AG08395 (cell line): ENCODE measurements at regions not wholly inside any gene's neighbourhood (a gene's known extent, or its start where the extent isn't known, plus 50 kb on each side); places are given as distances from the start of the nearest gene placed in this dataset.
A peak's percentile ranks its signal among the peaks of the same experiment; 100 is the strongest.

Experiments
- DNase-seq: peaks from one replicate; pipeline ENCODE4 v3.0.0; 2012; ENCODE audit warnings: mixed read lengths, low spot score

GRCh38 chr4:137676357-137676998 is 144.2 kb upstream of the PCDH18 start:
- no peak for DNase-seq

- DNase-seq: peak; percentile 31
These were observed 141.8 kb upstream of the PCDH18 start for GRCh38 chr4:137674066-137674465.

DNA sequence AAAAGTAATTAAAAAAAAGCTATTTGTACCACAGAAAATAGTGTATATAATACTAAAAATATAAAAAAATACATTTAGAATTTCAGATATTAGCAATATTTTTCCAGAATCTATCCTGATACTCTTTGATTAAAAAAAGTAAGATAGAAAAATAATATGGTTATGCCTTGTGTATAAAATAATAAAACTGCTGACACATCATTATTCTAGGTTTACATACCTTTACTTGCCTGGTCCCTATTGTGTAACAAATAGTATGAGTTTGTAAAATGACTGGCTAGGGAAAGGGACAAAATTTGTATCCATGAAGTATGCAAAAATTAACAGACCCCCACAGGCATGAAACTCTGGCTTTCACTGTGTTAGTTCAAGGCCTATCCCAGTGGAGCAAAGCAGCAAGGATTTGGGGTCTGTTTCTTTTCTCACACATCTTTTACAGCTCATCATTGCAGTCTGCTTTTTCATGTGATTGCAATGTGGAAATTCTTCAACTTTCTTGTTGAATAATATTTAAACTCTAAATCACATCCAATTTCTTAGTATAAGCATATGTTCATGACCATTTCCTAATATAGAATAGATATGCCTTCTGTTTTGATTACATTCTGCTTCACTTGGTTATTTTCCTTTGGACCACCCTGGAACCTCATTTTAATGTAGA is 136.7 kb upstream of the PCDH18 start:
- no peak for DNase-seq

DNA sequence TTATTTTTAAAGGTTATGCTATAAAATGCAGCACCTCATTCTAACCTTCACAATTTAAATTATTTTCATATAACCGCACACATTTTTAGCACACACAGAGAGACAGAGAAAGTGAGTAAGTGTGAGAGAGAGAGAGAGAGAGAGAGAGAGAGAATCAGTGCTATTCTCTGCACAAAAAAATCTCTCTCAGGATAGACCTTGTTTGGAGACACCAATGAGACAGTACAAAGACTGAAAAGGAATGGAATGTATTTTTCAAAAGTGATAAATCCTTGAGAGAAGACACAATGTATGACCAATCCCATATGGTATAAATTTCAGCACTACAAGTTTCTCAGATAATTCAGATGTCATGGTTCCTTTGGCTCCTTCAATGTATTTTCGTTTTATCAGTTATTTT is 132.1 kb upstream of the PCDH18 start:
- DNase-seq: peak; percentile 56

DNA sequence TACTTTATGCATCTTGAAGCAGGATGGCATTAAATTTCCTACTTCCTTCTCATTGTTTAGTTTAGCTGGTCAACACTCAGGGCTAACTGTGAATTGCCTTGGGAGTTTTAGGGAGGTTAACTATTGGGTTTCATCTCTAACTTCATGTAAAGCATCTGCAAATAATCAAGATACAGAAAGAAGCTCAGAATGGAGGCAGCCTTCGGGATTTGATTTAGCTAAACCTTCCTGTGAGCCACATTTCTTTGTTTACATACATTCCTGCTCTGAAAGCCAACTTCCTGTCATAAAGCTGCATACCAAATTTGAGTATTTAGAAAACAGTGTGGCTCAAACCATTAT is 131.7 kb upstream of the PCDH18 start:
- peak; percentile 52 for DNase-seq

DNA sequence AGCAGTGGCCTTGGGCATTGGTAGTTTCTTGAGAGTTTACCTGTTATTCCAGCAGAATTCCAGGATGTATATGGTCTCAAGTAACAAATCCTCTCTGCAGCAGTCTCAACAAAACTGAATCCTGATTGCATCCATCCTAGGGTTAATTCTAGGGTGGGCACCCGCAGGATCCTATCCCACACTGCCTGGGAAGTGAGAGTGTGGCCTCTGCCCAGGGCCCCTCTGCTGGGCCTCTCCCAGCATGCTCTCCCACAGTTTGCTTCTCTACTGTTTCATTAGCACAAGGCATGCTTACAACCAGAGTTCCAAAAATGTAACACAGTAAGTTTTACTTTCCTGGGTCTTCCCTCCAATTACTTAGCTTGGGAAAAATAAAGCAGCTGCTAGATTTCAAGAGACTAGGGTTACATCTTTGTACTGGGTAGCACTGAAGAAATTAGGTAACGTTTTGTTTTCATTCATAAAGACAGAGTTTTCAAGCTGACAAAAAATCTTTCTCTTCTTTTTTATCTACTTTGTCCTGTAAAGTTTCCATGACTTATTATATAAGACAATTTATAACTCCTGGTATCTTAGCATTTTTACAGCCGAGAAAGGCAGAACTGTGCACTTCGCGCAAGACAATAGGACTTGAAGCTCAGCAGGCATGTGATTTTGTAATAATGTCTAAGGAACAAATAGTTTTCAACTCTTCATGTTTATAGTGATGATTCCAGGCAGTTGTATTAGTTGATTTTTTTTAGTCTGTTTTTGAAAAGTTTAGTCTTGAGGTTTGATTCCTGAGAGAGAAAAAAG is 131.2 kb upstream of the PCDH18 start:
- DNase-seq: no peak

GRCh38 chr4:137661693-137662092 is 129.4 kb upstream of the PCDH18 start:
- DNase-seq: no peak

- no peak for DNase-seq
These were observed 127.9 kb upstream of the PCDH18 start for GRCh38 chr4:137660211-137660610.

DNA sequence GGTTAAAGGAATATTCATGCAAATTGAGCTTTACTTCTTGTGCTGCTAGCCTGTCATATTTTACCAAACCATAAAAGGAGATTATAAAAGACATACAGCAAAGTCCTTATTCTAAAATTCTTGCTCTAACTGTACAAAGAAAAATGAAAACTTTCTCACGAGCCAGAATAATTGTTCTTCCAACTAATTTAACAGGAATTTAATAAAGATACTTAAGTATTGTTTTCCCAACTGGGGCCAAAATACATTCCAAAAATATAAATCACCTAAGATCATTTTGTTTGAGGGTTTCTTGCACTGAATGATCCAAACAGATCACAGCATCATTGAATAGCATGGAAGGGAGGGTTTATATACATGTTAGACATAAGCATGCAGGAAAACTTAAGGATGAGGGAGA is 127.1 kb upstream of the PCDH18 start:
- peak; percentile 39 for DNase-seq

DNA sequence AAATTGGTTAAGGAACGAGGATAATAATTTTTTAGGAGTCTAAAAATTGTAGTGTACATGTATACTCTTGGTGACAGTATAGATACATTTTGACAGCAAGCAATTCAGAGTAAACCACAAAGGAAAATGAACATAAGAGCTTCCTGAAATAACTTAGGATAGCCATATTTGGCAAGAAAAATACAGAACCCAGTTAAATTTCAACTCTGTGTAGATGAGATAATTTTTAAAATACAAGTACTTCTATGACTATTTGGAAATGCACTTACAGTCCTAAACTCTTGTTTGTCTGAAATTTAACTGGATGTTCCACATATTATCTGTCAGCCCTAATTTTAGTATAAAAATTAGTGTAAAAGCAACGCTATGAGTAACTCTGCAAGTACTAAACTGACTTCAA is 124.4 kb upstream of the PCDH18 start:
- DNase-seq: no peak

GRCh38 chr4:137655302-137655701 is 123.0 kb upstream of the PCDH18 start:
- DNase-seq: no peak

DNA sequence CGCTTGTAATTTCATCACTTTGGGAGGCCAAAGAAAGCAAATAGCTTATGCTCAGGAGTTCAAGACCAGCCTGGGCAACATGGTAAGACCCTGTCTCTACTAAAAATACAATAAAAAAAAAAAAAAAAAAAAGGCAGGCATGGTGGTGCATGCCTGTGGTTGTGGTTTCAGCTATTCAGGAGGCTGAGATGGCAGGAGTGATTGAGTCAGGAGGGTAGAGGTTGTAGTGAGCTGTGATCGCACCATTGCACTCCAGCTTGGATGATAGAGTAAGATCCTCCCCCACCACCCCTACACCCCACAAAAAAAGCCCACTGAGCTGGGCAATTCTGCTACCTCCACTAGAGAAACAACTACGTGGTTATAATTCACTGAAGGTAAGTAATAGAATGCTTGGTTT is 118.8 kb upstream of the PCDH18 start:
- peak; percentile 26 for DNase-seq

DNA sequence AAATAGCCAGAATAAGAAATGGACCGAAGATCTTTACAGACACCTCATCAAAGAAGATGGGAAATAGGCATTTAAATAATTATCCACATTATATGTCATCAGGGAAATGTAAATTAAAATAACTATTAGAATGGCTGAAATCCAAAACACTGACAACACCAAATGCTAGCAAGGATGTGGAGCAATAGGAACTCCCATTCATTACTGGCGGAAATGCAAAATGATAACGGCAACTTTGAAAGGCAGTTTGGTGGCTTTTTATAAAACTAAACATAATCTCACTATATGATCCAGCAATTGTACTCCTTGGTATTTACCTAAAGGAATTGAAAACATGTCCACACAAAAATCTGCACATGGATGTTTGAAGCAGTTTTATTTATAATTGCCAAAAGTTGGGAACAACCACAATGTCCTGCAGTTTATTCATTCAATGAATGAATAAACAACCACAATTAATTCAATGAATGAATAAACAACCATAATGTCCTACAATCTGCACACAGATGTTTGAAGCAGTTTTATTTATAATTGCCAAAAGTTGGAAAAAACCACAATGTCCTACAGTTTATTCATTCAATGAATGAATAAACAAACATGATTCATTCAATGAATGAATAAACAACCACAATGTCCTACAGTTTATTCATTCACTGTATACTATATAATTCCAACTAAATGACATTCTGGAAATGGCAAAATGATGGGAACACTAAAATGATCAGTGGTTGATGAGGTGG is 117.6 kb upstream of the PCDH18 start:
- DNase-seq: no peak

DNA sequence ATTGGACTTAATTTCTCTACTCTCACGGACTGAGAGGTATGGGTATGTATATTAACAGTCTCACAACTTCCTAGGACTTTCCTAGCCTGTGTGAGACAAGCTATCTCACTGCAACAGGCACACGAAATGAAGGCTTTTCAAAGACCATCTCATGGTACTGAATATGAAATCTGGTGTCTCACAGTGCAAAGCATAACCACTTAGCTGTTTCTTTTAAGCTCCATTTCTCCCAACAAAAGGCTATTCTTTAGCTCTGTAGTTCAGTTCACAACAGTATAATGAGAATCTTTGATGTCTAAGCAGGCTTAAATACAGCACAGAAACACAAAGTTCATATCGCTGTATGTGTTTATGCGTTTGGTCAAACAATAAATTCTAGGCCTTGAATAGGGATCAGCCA is 116.2 kb upstream of the PCDH18 start:
- DNase-seq: no peak

DNA sequence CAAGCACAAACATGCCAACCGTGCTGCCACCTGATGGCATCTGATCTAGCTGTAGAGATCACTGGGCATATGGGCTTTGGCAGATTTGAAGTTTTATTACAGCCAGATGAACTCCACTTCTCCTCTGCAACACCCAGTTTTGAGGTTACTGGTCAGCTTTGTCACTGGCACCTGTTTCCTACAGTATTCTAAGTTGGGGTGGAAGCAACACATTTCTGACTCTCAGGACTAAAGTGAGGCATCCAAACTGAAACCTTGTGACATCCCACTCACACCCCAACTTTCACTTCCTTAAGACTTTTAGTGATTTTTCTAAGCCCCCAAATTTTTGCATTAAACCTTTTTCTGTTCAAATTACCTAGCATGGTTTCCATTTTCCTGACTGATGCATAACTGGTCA is 115.1 kb upstream of the PCDH18 start:
- DNase-seq: no peak

DNA sequence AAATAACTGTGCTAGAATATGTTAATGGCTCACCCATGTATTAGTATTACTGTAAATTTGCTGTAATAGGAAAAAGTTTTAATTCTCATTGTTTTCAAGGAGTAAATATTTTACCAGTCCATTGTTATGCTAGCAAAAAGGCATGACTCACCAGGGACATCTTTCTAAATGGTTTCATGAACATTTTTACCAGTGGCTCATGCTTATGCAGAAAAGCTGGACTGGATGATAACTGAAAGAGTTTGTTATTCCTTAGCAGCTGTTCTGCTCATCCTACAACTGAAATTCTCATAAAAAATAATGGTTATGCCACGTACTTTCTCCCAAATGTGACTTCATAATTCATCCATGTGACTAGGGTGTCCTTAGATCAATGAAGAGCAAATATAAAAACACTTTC is 111.9 kb upstream of the PCDH18 start:
- DNase-seq: peak; percentile 53

DNA sequence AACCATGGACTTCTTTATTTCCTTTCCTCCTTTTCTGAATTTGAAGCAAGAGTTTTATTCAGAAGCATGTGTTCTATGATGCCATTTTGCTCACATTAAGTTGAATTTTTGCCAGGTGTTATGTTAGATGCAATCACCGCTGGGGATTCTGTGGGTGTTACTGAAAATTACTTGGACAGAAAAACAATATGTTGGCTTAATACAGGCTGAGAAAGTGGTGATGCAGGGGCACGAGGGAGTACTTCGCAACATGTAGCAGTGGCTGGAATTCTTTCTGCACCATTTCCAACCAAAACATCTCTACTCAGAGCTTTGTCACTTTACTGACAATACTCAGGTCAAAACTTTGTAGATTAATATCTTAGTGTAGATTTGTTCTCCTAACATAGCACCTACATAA is 109.2 kb upstream of the PCDH18 start:
- DNase-seq: peak; percentile 29

DNA sequence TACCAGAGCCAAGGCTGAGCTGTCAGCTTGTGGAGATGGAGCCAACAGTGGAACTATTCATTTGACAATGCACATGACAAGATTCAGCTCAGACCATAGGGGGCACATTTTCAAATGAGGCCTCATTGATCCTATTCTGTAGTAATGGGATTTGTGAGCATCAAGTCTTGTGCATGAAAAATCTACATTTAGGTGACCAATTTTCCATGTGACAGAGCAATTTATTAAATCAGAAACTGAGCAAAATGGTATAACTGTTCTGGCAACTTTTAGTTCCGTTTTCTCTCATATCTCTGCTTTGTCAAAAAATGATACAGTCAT is 108.5 kb upstream of the PCDH18 start:
- no peak for DNase-seq

DNA sequence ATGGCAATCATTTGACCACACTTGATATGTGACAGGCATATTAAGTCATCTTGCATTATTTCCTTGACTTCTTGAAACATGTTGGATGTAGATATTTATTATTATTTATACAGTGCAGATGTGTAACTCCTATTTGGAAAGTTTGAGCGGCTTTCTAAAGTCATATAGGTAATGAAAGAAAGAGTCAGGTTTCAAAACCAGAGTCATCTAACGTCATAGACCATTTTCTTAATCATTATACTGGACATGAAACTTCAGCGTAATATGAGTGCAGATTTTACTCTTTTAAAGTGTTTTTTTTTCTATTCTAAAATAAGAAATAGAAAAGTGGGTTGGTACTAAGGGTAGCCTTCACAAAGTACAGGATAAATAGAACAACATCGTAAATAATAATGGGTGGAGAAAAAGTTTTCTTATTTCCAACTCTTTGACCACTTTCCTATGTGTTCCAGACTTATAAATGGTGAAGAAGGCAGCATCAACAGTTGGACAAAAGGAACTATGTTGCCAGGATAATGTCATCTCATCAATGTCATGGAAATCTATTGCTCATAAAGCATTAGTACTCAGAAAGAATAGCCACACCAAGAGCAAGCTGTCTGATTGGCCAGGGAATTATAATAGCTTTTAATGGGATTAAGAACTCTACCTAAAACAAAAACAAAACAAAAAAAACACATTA is 108.0 kb upstream of the PCDH18 start:
- DNase-seq: no peak

- DNase-seq: no peak
These were observed 106.6 kb upstream of the PCDH18 start for GRCh38 chr4:137638934-137639333.

DNA sequence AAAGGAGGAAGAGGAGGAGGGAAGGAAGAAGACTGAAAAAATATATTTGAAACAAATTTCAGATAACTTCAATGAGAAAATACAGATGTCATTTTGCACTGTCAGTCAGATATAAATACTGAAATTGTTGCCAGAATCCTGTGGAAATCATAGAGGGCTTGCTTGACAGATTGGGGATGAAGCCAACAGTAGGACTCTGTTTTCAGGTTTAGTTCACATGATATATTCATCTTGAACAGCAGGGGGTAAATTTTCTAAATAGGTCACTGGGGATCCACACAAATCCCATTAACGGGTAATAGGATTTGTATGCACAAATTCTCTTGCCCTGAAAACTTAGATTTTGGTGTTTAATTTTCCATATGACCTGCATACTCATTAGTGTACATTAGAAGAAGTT is 103.3 kb upstream of the PCDH18 start:
- DNase-seq: no peak

DNA sequence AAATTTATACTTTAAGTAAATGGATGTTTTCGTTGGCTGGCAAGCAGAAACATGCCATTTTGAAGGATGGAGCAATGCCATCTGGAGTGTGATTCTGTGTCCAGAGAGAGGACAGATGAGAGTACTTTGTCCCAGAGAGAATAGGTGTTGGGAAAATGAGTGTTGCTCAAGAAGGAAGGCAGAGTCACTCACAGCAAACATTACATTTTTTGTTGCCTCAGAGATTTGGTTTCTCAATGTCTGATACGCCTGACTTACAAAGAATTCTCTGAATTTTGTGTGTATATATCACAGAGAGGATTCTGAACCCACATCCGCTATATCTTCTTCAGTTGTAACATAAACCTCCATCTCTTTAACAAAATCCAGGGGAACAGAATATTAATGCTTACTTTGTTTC is 102.8 kb upstream of the PCDH18 start:
- DNase-seq: peak; percentile 32
